ENCODE measurements at regions not wholly inside any gene's neighbourhood (a gene's known extent, or its start where the extent isn't known, plus 50 kb on each side); places are given as distances from the start of the nearest gene placed in this dataset.

GRCh38 chr2:33859176-33859575 lies 260.1 kb upstream of the FAM98A start:
- TF ChIP-seq CTCF (IDR thresholded peaks at IDR 0.05) (no peak), POLR2A (IDR thresholded peaks at IDR 0.05) (no peak)
